Calu3 (cell line): ENCODE measurements at regions not wholly inside any gene's neighbourhood (a gene's known extent, or its start where the extent isn't known, plus 50 kb on each side); places are given as distances from the start of the nearest gene placed in this dataset.
A peak's percentile ranks its signal among the peaks of the same experiment; 100 is the strongest.

Experiments
- BruUV-seq: library from RNA; stranded (reverse); fragments of 400-500 nt; replicated peaks from 2 replicates; lab custom pipeline; 2021; lab: Mats Ljungman, UMichigan
- CTCF ChIA-PET: fragments of 300-600 bp; sonication (Branson Sonifier 250); formaldehyde crosslinking; loops from one replicate; lab custom pipeline; 2022; ENCODE audit warnings: antibody characterized with exemption; lab: Charles Lee
- DNase-seq: peaks from one replicate; pipeline ENCODE4 v3.0.0; 2022
- H3K27ac Mint-ChIP-seq: one replicate; pipeline ENCODE4 v1.8.0; 2022; ENCODE audit warnings: mixed read lengths; ENCODE audit not compliant: unreplicated experiment
- H3K27me3 Mint-ChIP-seq: one replicate; pipeline ENCODE4 v1.8.0; 2022; ENCODE audit warnings: mixed read lengths; ENCODE audit not compliant: unreplicated experiment
- H3K36me3 Mint-ChIP-seq: one replicate; pipeline ENCODE4 v1.8.0; 2022; ENCODE audit warnings: mild to moderate bottlenecking, moderate library complexity, mixed read lengths; ENCODE audit not compliant: insufficient read depth, unreplicated experiment
- H3K4me1 Mint-ChIP-seq: one replicate; pipeline ENCODE4 v1.8.0; 2022; ENCODE audit warnings: mild to moderate bottlenecking, low read depth, mixed read lengths; ENCODE audit not compliant: unreplicated experiment
- H3K4me3 Mint-ChIP-seq: one replicate; pipeline ENCODE4 v1.8.0; 2022; ENCODE audit warnings: mild to moderate bottlenecking, low read depth, moderate library complexity, mixed read lengths; ENCODE audit not compliant: unreplicated experiment
- H3K9me3 Mint-ChIP-seq: one replicate; pipeline ENCODE4 v1.8.0; 2022; ENCODE audit warnings: low read depth, mixed read lengths; ENCODE audit not compliant: unreplicated experiment
- intact Hi-C: fragments of 100-400 bp; cut with micrococcal nuclease; formaldehyde crosslinking; loops from one replicate; pipeline ENCODE4 v1.10.0; 2022; ENCODE audit not compliant: unreplicated experiment
- TF ChIP-seq, protein P1 (sequence below): fragments of 200-600 bp; IDR thresholded peaks from one replicate; pipeline ENCODE4 v1.8.0; 2022; ENCODE audit warnings: antibody characterized with exemption; ENCODE audit not compliant: unreplicated experiment

GRCh38 chr2:196249860-196250259, 78.5 kb upstream of the STK17B start:
- Mint-ChIP-seq H3K27ac (no peak overlapping the region), H3K4me3 (no peak overlapping the region), H3K4me1 (peaks cover 43% of the 10 kb centered on the region), H3K9me3 (peaks cover 4% of the 10 kb centered on the region), H3K36me3 (no peaks in the 10 kb centered on the region), H3K27me3 (no peaks in the 10 kb centered on the region)
- CTCF ChIA-PET: interaction anchor here (0.6 to 0.7 kb wide), 2 partner anchors 556 to 1828 kb away, joined by 3 to 7 read pairs; no protein-coding TSS in a partner anchor
- BruUV-seq: no TSS peak
- TF ChIP-seq, protein P1, sequence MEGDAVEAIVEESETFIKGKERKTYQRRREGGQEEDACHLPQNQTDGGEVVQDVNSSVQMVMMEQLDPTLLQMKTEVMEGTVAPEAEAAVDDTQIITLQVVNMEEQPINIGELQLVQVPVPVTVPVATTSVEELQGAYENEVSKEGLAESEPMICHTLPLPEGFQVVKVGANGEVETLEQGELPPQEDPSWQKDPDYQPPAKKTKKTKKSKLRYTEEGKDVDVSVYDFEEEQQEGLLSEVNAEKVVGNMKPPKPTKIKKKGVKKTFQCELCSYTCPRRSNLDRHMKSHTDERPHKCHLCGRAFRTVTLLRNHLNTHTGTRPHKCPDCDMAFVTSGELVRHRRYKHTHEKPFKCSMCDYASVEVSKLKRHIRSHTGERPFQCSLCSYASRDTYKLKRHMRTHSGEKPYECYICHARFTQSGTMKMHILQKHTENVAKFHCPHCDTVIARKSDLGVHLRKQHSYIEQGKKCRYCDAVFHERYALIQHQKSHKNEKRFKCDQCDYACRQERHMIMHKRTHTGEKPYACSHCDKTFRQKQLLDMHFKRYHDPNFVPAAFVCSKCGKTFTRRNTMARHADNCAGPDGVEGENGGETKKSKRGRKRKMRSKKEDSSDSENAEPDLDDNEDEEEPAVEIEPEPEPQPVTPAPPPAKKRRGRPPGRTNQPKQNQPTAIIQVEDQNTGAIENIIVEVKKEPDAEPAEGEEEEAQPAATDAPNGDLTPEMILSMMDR: no peak
- intact Hi-C loops: no loop called here
- DNase-seq: peak; percentile 31

DNA sequence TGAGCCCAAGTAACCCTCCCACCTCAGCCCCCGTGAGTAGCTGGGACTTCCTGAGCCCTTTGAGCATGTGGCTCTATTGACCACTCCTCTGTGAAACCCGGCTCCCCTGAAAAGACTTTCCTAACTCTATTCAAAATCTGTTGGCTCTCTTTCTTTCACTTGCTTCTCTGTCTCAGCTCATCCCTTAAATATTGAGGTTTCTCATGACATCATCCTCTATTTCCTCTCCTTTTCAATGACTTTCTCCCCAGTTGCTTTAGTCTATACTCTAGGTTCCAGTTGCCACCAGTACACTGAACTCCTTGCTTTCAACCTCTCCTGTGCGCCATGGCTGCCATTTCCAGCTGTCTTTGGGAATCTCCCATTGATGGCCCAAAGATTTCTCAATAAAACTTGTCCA, 79.8 kb upstream of the STK17B start:
- DNase-seq: no peak
- H3K4me1 Mint-ChIP-seq: peaks cover 34% of the 10 kb centered on the region
- no TSS peak for BruUV-seq
- TF ChIP-seq, protein P1: no peak
- H3K27me3 Mint-ChIP-seq: no peaks in the 10 kb centered on the region
- no peak overlapping the region for H3K4me3 Mint-ChIP-seq
- CTCF ChIA-PET: no interaction called here
- intact Hi-C loops: no loop called here
- H3K36me3 Mint-ChIP-seq: no peaks in the 10 kb centered on the region
- no peak overlapping the region for H3K27ac Mint-ChIP-seq
- peaks cover 4% of the 10 kb centered on the region for H3K9me3 Mint-ChIP-seq

GRCh38 chr2:196252408-196253115, 81.2 kb upstream of the STK17B start:
- CTCF ChIA-PET: no interaction called here
- Mint-ChIP-seq H3K4me1 (peaks cover 34% of the 10 kb centered on the region), H3K9me3 (peaks cover 4% of the 10 kb centered on the region), H3K27ac (no peak overlapping the region), H3K36me3 (no peaks in the 10 kb centered on the region), H3K4me3 (no peak overlapping the region), H3K27me3 (no peaks in the 10 kb centered on the region)
- no peak for DNase-seq
- no TSS peak for BruUV-seq
- intact Hi-C loops: no loop called here
- TF ChIP-seq, protein P1: no peak

DNA sequence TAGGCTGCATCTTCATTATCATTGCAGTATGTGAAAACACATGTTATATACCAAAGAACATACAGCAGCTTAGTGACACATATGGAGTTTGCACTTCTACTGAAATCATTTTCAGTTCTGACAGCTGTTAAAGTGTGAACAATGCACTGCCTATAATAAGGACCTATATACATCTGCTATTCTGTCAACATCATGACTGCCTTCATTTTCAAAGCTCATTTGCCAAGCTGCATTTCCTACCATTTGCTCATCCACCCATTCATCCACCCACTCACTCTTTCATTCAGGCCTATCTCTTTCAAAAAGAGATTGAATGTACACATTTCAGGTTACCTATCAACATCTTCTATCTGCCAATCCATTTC, 81.7 kb upstream of the STK17B start:
- H3K9me3 Mint-ChIP-seq: peaks cover 4% of the 10 kb centered on the region
- DNase-seq: no peak
- H3K27ac Mint-ChIP-seq: no peak overlapping the region
- no TSS peak for BruUV-seq
- H3K36me3 Mint-ChIP-seq: no peaks in the 10 kb centered on the region
- intact Hi-C loops: no loop called here
- no peak overlapping the region for H3K4me3 Mint-ChIP-seq
- TF ChIP-seq, protein P1: no peak
- CTCF ChIA-PET: no interaction called here
- peaks cover 32% of the 10 kb centered on the region for H3K4me1 Mint-ChIP-seq
- no peaks in the 10 kb centered on the region for H3K27me3 Mint-ChIP-seq
